MG63 (cell line): ENCODE measurements at regions not wholly inside any gene's neighbourhood (a gene's known extent, or its start where the extent isn't known, plus 50 kb on each side); places are given as distances from the start of the nearest gene placed in this dataset.
A peak's percentile ranks its signal among the peaks of the same experiment; 100 is the strongest.

Experiments used
- DNase-seq: peaks from one replicate; pipeline ENCODE4 v3.0.0-alpha.2; 2020
- H3K27me3 ChIP-seq: fragments of 250-450 bp; sonication (Bioruptor Pico); 2 replicates; pipeline ENCODE4 v1.5.1; 2020; ENCODE audit warnings: mild to moderate bottlenecking, moderate library complexity
- H3K36me3 ChIP-seq: fragments of 250-450 bp; sonication (Bioruptor Pico); 2 replicates; pipeline ENCODE4 v1.5.1; 2020; ENCODE audit warnings: mild to moderate bottlenecking, moderate library complexity
- H3K4me3 ChIP-seq: fragments of 250-450 bp; sonication (Bioruptor Pico); 2 replicates; pipeline ENCODE4 v1.5.1; 2020; ENCODE audit warnings: mild to moderate bottlenecking, moderate library complexity
- H3K9me3 ChIP-seq: fragments of 250-450 bp; sonication (Bioruptor Pico); 2 replicates; pipeline ENCODE4 v1.5.1; 2020; ENCODE audit warnings: mild to moderate bottlenecking, moderate library complexity

- Histone ChIP-seq H3K4me3 (no peak overlapping the region), H3K27me3 (no peaks in the 10 kb centered on the region), H3K9me3 (no peaks in the 10 kb centered on the region), H3K36me3 (no peaks in the 10 kb centered on the region)
- DNase-seq, result no peak
Observed at GRCh38 chr5:125017796-125018195, 271.4 kb upstream of the ZNF608 start.

- Histone ChIP-seq H3K36me3 (no peaks in the 10 kb centered on the region), H3K9me3 (no peaks in the 10 kb centered on the region)
- no peak for DNase-seq
Observed at GRCh38 chr5:125023673-125024072, 277.2 kb upstream of the ZNF608 start.

GRCh38 chr5:125026867-125027731 is 280.7 kb upstream of the ZNF608 start:
- Histone ChIP-seq H3K4me3 (no peak overlapping the region), H3K36me3 (no peaks in the 10 kb centered on the region), H3K27me3 (no peaks in the 10 kb centered on the region), H3K9me3 (no peaks in the 10 kb centered on the region)
- no peak for DNase-seq

More at GRCh38 chr5:125023673-125024072, 277.2 kb upstream of the ZNF608 start:
- no peaks in the 10 kb centered on the region for H3K27me3 ChIP-seq
- H3K4me3 ChIP-seq, result no peak overlapping the region

- Histone ChIP-seq H3K27me3 (no peaks in the 10 kb centered on the region), H3K9me3 (no peaks in the 10 kb centered on the region), H3K4me3 (no peak overlapping the region), H3K36me3 (no peaks in the 10 kb centered on the region)
- DNase-seq, result peak; percentile 22
Observed at GRCh38 chr5:125032286-125032685, 285.8 kb upstream of the ZNF608 start.

- Histone ChIP-seq H3K9me3 (no peaks in the 10 kb centered on the region), H3K4me3 (no peak overlapping the region)
- DNase-seq, result no peak
Observed at GRCh38 chr5:125033602-125034001, 287.2 kb upstream of the ZNF608 start.

GRCh38 chr5:125034331-125034730 is 287.9 kb upstream of the ZNF608 start:
- H3K27me3 ChIP-seq, result no peaks in the 10 kb centered on the region
- H3K36me3 ChIP-seq, result no peaks in the 10 kb centered on the region
- H3K9me3 ChIP-seq, result no peaks in the 10 kb centered on the region
- no peak overlapping the region for H3K4me3 ChIP-seq
- no peak for DNase-seq

More at GRCh38 chr5:125033602-125034001, 287.2 kb upstream of the ZNF608 start:
- no peaks in the 10 kb centered on the region for H3K36me3 ChIP-seq
- H3K27me3 ChIP-seq, result no peaks in the 10 kb centered on the region

GRCh38 chr5:125036494-125036893 is 290.1 kb upstream of the ZNF608 start:
- H3K9me3 ChIP-seq, result no peaks in the 10 kb centered on the region
- H3K27me3 ChIP-seq, result no peaks in the 10 kb centered on the region
- no peak for DNase-seq
- H3K4me3 ChIP-seq, result no peak overlapping the region
- H3K36me3 ChIP-seq, result no peaks in the 10 kb centered on the region

- no peaks in the 10 kb centered on the region for H3K27me3 ChIP-seq
- H3K9me3 ChIP-seq, result no peaks in the 10 kb centered on the region
- DNase-seq, result no peak
- H3K4me3 ChIP-seq, result no peak overlapping the region
- no peaks in the 10 kb centered on the region for H3K36me3 ChIP-seq
Observed at GRCh38 chr5:125037020-125037419, 290.6 kb upstream of the ZNF608 start.

GRCh38 chr5:125037530-125037929 is 291.1 kb upstream of the ZNF608 start:
- Histone ChIP-seq H3K36me3 (no peaks in the 10 kb centered on the region), H3K27me3 (no peaks in the 10 kb centered on the region), H3K4me3 (no peak overlapping the region), H3K9me3 (no peaks in the 10 kb centered on the region)
- no peak for DNase-seq

- H3K36me3 ChIP-seq, result no peaks in the 10 kb centered on the region
- H3K4me3 ChIP-seq, result no peak overlapping the region
- DNase-seq, result no peak
- no peaks in the 10 kb centered on the region for H3K9me3 ChIP-seq
- no peaks in the 10 kb centered on the region for H3K27me3 ChIP-seq
Observed at GRCh38 chr5:125038477-125038876, 292.0 kb upstream of the ZNF608 start.

GRCh38 chr5:125041798-125042197 is 295.4 kb upstream of the ZNF608 start:
- no peaks in the 10 kb centered on the region for H3K36me3 ChIP-seq
- no peaks in the 10 kb centered on the region for H3K9me3 ChIP-seq
- no peak for DNase-seq
- no peak overlapping the region for H3K4me3 ChIP-seq
- no peaks in the 10 kb centered on the region for H3K27me3 ChIP-seq

- peak; percentile 23 for DNase-seq
- Histone ChIP-seq H3K36me3 (no peaks in the 10 kb centered on the region), H3K9me3 (no peaks in the 10 kb centered on the region), H3K4me3 (no peak overlapping the region), H3K27me3 (no peaks in the 10 kb centered on the region)
Observed at GRCh38 chr5:125042261-125042890, 295.9 kb upstream of the ZNF608 start.

GRCh38 chr5:125043781-125044391 is 297.4 kb upstream of the ZNF608 start:
- peak; percentile 91 for DNase-seq
- no peaks in the 10 kb centered on the region for H3K36me3 ChIP-seq
- no peak overlapping the region for H3K4me3 ChIP-seq

GRCh38 chr5:125044491-125045282 is 298.2 kb upstream of the ZNF608 start:
- no peaks in the 10 kb centered on the region for H3K36me3 ChIP-seq
- H3K4me3 ChIP-seq, result no peak overlapping the region
- no peak for DNase-seq
- no peaks in the 10 kb centered on the region for H3K27me3 ChIP-seq
- H3K9me3 ChIP-seq, result no peaks in the 10 kb centered on the region

More at GRCh38 chr5:125043781-125044391, 297.4 kb upstream of the ZNF608 start:
- H3K27me3 ChIP-seq, result no peaks in the 10 kb centered on the region
- H3K9me3 ChIP-seq, result no peaks in the 10 kb centered on the region

GRCh38 chr5:125045646-125046045 is 299.2 kb upstream of the ZNF608 start:
- Histone ChIP-seq H3K9me3 (no peaks in the 10 kb centered on the region), H3K36me3 (no peaks in the 10 kb centered on the region)
- no peak for DNase-seq

GRCh38 chr5:125046838-125047237 is 300.4 kb upstream of the ZNF608 start:
- no peaks in the 10 kb centered on the region for H3K36me3 ChIP-seq
- H3K9me3 ChIP-seq, result no peaks in the 10 kb centered on the region
- no peaks in the 10 kb centered on the region for H3K27me3 ChIP-seq
- DNase-seq, result no peak
- H3K4me3 ChIP-seq, result no peak overlapping the region

More at GRCh38 chr5:125045646-125046045, 299.2 kb upstream of the ZNF608 start:
- Histone ChIP-seq H3K4me3 (no peak overlapping the region), H3K27me3 (no peaks in the 10 kb centered on the region)

GRCh38 chr5:125047871-125048270 is 301.4 kb upstream of the ZNF608 start:
- Histone ChIP-seq H3K4me3 (no peak overlapping the region), H3K36me3 (no peaks in the 10 kb centered on the region), H3K9me3 (no peaks in the 10 kb centered on the region), H3K27me3 (no peaks in the 10 kb centered on the region)
- DNase-seq, result no peak
